ENCODE measurements at regions not wholly inside any gene's neighbourhood (a gene's known extent, or its start where the extent isn't known, plus 50 kb on each side); places are given as distances from the start of the nearest gene placed in this dataset.

GRCh38 chr18:24954341-24954740, 397.6 kb downstream of the ZNF521 start:
- DNase-seq (ENCODE audit: extremely low spot score, insufficient read length, low read depth) (no peak), FAIRE-seq (no peak)

- no peak for FAIRE-seq
- DNase-seq (ENCODE audit: extremely low spot score, insufficient read length, low read depth) = no peak
Measured at GRCh38 chr18:24958001-24958400, 394.0 kb downstream of the ZNF521 start.

DNA sequence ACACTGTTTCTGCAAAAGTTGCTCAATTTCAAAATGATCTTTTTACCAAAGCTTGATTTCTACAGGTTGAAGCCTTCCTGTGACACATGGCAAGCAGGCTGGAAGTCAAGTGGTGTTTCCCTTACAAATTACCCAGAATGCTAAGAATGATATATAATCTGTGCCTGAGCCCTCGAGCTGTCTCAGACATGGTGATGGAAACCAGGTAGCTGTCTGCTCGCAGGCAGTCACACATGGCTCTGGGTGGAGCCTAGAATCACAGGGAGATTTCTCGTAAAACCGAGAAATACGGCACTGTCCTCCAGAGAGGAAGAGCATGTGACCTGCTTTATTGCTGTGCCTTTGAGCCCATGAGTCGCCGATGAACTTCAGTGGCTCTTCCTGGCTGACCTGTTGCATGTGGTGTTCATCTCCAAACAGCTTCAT, 392.9 kb downstream of the ZNF521 start:
- no peak for DNase-seq (ENCODE audit: extremely low spot score, insufficient read length, low read depth)
- no peak for FAIRE-seq

DNA sequence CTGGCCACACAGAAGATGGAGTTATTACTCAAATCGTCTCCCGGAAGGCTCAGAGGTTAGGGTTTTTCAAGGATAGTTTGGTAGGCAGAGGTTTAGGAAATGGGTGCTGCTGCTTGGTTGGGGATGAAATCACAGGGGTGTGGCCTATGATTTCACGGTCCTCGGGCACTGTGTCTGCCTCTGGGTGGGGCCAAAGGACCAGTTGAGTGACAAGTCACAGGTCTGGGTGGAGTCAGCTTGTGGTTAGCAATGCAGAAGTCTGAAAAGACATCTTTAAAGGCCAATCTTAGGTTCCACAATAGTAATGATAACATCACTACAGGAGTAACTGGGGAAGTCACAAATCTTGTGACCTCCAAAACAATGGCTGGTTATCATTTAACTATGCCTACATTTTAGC, 387.8 kb downstream of the ZNF521 start:
- FAIRE-seq = no peak
- DNase-seq (ENCODE audit: extremely low spot score, insufficient read length, low read depth) = no peak

DNA sequence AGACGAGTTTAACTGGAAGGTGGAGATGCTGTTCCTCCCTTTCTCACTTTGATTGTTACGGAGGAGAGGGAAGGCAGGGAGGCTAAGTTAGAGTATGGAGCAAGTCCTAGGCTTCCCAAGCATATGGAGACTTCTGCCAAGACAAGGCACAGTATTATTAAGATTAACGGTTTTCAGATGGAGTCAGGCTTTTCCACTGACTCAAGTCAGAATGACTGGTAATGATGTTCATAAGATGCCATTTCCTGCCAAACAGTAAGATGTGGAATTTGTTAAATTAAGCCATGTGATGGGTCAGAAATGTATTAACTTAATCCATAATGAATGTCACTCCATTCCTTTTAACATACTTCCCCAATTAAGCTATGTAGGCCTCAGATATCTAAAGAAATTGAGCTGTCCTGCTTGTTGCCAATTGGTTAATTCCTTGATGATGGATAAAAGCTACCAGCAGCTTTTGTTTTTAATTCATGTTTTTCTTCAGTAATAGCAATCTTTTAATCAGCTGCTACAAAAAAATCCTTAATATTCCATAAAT, 383.7 kb downstream of the ZNF521 start:
- FAIRE-seq (no peak), DNase-seq (ENCODE audit: extremely low spot score, insufficient read length, low read depth) (no peak)

GRCh38 chr18:24972577-24972976, 379.4 kb downstream of the ZNF521 start:
- no peak for FAIRE-seq
- DNase-seq (ENCODE audit: extremely low spot score, insufficient read length, low read depth) = no peak

DNA sequence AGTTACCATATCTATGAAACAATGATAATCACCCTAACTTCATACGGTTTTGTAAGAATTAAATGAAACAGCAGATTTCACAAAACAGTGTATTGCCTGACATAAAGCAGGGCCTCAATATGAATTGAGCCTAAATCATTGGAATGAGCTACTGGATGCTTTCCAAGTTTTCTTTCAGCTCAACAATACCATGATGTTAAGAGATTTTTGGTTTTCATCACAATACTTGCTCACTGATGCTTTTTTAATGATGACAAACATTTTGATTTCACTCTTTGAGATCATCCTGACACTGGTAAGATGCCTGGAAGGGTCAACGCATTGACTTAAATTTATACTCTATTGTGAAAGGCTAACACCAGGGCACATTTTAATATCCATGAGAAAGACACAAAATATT, 377.5 kb downstream of the ZNF521 start:
- no peak for FAIRE-seq
- DNase-seq (ENCODE audit: extremely low spot score, insufficient read length, low read depth) = no peak

DNA sequence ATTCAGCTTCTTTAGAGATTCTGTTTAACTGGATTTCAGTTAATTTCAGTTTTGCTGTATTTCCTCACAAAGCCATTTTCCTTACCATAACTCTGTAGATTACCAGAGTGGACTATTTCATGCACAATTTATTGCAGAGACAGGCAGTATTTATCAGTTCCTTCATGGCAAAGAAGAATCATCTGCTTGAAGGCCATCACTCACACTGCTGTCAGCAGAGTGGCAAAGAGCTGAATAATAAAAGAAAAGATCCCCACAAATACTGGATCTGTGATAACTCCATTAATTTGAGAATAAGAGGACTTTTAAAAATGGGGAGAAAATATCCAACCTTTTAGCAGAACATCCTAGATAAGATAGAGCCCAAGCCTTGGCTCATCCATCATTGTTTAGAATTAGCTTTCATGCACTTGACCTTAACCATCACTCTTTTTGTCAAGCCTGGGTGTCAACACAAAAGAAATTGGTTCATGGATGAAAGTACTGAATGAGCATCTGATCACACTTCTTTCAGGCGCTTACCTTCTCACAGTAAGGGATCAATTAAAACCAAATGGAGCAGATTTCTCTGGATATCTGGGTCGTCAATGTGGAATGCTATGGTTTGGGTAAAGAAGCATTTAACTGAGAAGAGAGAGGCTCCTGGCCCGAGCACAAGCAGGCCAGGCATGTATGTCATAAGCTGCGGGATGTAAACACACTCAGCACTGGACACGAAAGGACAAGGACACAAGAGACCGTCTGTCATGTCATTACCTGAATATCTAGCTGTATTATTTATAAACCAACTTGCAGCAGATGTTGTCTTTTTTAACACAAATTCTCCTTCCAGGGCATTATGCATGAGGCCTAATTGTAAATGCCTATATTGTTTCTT, 376.2 kb downstream of the ZNF521 start:
- no peak for DNase-seq (ENCODE audit: extremely low spot score, insufficient read length, low read depth)
- FAIRE-seq = no peak

DNA sequence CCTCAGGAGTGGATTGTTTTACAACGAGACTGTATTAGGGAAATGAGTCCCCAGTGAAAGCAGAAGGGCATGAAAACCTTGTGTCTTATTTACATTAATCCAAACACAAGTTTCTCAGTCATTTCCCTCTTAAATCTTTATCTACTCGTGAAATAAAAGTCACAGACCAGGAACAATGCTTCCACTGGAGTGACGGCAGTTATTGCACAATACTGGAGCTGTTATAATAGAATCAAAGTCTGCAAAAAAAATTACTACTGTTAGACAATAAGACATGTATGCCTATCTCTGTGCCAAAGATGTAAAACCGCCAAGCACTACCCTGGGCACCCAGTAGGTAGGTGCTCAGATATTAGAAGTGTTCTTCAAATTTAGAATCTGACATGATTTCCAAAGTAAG, 375.5 kb downstream of the ZNF521 start:
- FAIRE-seq (no peak), DNase-seq (ENCODE audit: extremely low spot score, insufficient read length, low read depth) (no peak)

DNA sequence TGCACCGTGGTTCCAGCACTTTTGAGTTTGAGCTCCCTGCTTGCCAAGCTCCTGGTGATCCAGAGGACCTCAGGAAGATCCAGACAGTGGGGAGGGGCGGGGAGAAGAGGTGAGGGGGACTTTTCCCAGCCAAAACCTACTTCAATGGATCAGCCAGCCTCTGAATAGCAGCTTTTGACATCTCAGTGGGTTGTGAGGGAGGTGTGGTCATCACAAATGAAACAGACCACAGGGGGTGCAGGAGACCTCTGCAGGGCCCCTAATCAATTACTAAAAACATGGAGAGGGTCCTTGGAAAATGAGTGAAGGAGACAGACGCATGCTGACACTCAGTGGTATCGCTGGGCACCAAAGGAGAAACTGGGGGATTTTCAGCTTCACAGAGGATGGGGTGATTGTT, 372.7 kb downstream of the ZNF521 start:
- FAIRE-seq (no peak), DNase-seq (ENCODE audit: extremely low spot score, insufficient read length, low read depth) (no peak)

DNA sequence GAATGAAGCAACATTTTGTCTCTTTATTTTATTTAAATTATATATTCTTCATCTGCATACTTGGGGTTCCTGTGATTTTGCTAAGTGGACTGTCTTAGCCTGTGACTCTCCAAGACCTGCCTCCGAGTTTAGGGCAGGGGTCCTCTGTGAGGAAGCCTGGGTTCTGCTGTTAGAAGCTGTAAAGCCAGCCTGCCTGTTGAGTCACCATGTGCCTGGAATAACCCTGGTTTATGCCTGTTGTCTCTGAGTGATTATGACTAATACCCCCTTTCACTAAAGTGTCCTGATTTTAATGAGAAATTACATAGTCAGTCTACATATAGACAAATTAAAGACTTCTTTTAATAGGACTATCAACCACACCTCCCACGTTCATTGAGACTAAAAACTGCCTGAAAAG, 369.1 kb downstream of the ZNF521 start:
- FAIRE-seq (no peak), DNase-seq (ENCODE audit: extremely low spot score, insufficient read length, low read depth) (no peak)

DNA sequence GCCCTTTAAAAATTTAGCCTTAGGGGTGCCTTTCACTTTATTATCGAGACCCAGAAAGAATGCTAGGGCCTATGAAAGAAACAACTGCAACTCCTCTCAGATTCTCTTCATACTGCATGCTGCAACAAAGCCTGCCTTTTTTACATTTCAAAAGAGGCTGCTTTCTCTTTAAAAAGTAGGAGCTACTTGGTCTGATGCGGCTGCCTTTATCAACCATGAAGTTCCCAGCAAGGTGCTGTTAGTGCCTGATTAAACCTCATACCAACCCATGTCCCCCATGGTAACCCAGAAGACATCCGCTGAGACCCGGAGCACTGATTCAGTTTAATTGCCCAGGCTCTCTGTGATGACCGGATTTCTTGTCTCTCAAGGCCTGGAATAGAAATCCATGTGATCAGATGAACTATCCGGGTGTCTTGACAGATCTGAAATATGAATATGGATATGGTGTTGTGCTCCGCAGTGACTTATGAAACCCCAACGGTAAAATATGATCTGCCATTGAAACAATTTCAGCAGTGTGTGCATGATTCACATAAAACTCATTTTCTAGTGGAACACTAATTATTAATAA, 368.3 kb downstream of the ZNF521 start:
- FAIRE-seq (no peak), DNase-seq (ENCODE audit: extremely low spot score, insufficient read length, low read depth) (no peak)

GRCh38 chr18:24985586-24985985, 366.4 kb downstream of the ZNF521 start:
- DNase-seq (ENCODE audit: extremely low spot score, insufficient read length, low read depth) (no peak), FAIRE-seq (no peak)

GRCh38 chr18:24986666-24987302, 365.2 kb downstream of the ZNF521 start:
- DNase-seq (ENCODE audit: extremely low spot score, insufficient read length, low read depth) = no peak
- FAIRE-seq = no peak

GRCh38 chr18:24987303-24988252, 364.4 kb downstream of the ZNF521 start:
- FAIRE-seq (no peak), DNase-seq (ENCODE audit: extremely low spot score, insufficient read length, low read depth) (no peak)

- FAIRE-seq = no peak
- no peak for DNase-seq (ENCODE audit: extremely low spot score, insufficient read length, low read depth)
Measured at GRCh38 chr18:24988253-24988840, 363.6 kb downstream of the ZNF521 start.

GRCh38 chr18:24989760-24990593, 362.0 kb downstream of the ZNF521 start:
- no peak for DNase-seq (ENCODE audit: extremely low spot score, insufficient read length, low read depth)
- FAIRE-seq = no peak

GRCh38 chr18:24990671-24991134, 361.3 kb downstream of the ZNF521 start:
- no peak for FAIRE-seq
- no peak for DNase-seq (ENCODE audit: extremely low spot score, insufficient read length, low read depth)

Data from GM18507 (cell line).